ENCODE measurements at regions not wholly inside any gene's neighbourhood (a gene's known extent, or its start where the extent isn't known, plus 50 kb on each side); places are given as distances from the start of the nearest gene placed in this dataset.
"Not testable (repeated sequence)": the region's sequence is repeated elsewhere in the genome, so short reads cannot be mapped to it uniquely, and the experiment has no call there.

DNA sequence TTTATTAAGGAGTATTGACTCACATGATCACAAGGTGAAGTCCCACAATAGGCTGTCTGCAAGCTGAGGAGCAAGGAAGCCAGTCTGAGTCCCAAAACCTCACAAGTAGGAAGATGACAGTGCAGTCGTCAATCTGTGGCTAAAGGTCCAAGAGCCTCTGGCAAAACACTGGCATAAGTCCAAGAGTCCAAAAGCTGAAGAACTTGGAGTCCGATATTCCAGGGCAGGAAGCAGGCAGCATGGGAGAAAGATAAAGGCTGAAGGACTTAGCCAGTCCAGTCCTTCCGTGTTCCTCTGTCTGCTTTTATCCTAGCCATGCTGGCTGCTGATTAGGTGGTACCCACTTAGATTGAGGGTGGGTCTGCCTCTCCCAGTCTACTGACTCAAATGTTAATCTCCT is 553.3 kb downstream of the CCSER2 start:
- TF ChIP-seq, protein P1, sequence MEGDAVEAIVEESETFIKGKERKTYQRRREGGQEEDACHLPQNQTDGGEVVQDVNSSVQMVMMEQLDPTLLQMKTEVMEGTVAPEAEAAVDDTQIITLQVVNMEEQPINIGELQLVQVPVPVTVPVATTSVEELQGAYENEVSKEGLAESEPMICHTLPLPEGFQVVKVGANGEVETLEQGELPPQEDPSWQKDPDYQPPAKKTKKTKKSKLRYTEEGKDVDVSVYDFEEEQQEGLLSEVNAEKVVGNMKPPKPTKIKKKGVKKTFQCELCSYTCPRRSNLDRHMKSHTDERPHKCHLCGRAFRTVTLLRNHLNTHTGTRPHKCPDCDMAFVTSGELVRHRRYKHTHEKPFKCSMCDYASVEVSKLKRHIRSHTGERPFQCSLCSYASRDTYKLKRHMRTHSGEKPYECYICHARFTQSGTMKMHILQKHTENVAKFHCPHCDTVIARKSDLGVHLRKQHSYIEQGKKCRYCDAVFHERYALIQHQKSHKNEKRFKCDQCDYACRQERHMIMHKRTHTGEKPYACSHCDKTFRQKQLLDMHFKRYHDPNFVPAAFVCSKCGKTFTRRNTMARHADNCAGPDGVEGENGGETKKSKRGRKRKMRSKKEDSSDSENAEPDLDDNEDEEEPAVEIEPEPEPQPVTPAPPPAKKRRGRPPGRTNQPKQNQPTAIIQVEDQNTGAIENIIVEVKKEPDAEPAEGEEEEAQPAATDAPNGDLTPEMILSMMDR (IDR thresholded peaks at IDR 0.05; ENCODE audit: insufficient read depth, low read length, poor library complexity, severe bottlenecking) = not testable (repeated sequence)
- TF ChIP-seq EZH2phosphoT487 (conservative IDR thresholded peaks at IDR 0.05; ENCODE audit: low read length) = not testable (repeated sequence)
